Hepatocyte (in vitro differentiated cells): ENCODE measurements at regions not wholly inside any gene's neighbourhood (a gene's known extent, or its start where the extent isn't known, plus 50 kb on each side); places are given as distances from the start of the nearest gene placed in this dataset.

Experiments used
- CTCF ChIP-seq: fragments of 200-600 bp; sonication (generic); IDR thresholded peaks from 2 replicates; pipeline ENCODE4 v1.5.1; 2016; ENCODE audit warnings: antibody characterized with exemption, mild to moderate bottlenecking; ENCODE audit not compliant: poor library complexity
- EZH2 ChIP-seq: fragments of 200-600 bp; sonication (generic); IDR thresholded peaks from 2 replicates; pipeline ENCODE4 v1.6.1; 2016; ENCODE audit warnings: antibody characterized with exemption, mild to moderate bottlenecking, borderline replicate concordance
- EZH2phosphoT487 ChIP-seq: fragments of 200-600 bp; sonication (generic); IDR thresholded peaks from one replicate; pipeline ENCODE4 v1.6.1; 2018; ENCODE audit warnings: antibody characterized with exemption, mild to moderate bottlenecking, low read depth, moderate library complexity; ENCODE audit not compliant: unreplicated experiment, severe bottlenecking

- TF ChIP-seq CTCF (no peak), EZH2phosphoT487 (no peak), EZH2 (no peak)
These were observed 717.5 kb upstream of the LRRN3 start for GRCh38 chr7:110373416-110373815.
